Loucy (cell line): ENCODE measurements at regions not wholly inside any gene's neighbourhood (a gene's known extent, or its start where the extent isn't known, plus 50 kb on each side); places are given as distances from the start of the nearest gene placed in this dataset.

Experiments
- EZH2phosphoT487 ChIP-seq: fragments of 200-600 bp; IDR thresholded peaks from 2 replicates; pipeline ENCODE4 v1.6.1; 2018; ENCODE audit warnings: antibody characterized with exemption, mild to moderate bottlenecking, moderate library complexity, borderline replicate concordance
- TF ChIP-seq, protein P1 (sequence below): fragments of 200-600 bp; sonication (generic); conservative IDR thresholded peaks from 2 replicates; pipeline ENCODE4 v1.5.1; 2014; ENCODE audit warnings: mild to moderate bottlenecking, antibody characterized with exemption, low read length

DNA sequence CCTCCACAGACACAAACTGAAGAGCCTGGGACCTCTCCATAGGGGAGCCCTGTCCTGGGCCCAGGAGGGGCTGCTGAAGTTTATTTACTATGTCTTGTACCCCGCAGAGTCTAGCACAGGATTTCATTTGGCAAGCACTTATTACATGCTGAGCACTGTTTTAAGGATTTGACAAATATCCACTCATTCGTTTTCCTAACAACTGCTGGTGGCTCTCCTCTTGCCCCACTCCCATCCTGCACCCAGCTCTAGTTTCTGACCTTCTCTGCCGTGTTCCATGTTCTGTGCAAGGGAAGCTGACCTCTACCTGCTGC lies 127.0 kb upstream of the MAFB start:
- TF ChIP-seq, protein P1, sequence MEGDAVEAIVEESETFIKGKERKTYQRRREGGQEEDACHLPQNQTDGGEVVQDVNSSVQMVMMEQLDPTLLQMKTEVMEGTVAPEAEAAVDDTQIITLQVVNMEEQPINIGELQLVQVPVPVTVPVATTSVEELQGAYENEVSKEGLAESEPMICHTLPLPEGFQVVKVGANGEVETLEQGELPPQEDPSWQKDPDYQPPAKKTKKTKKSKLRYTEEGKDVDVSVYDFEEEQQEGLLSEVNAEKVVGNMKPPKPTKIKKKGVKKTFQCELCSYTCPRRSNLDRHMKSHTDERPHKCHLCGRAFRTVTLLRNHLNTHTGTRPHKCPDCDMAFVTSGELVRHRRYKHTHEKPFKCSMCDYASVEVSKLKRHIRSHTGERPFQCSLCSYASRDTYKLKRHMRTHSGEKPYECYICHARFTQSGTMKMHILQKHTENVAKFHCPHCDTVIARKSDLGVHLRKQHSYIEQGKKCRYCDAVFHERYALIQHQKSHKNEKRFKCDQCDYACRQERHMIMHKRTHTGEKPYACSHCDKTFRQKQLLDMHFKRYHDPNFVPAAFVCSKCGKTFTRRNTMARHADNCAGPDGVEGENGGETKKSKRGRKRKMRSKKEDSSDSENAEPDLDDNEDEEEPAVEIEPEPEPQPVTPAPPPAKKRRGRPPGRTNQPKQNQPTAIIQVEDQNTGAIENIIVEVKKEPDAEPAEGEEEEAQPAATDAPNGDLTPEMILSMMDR: no peak
- TF ChIP-seq EZH2phosphoT487: no peak
